Spleen (tissue), 7 donors: ENCODE measurements at regions not wholly inside any gene's neighbourhood (a gene's known extent, or its start where the extent isn't known, plus 50 kb on each side); places are given as distances from the start of the nearest gene placed in this dataset.

Source experiments
- CTCF ChIP-seq, 11 experiments: fragments of 200-600 bp in 7 of 11; fragments of 450-650 bp in 4 of 11; sonication (generic) in 4 of 11; IDR thresholded peaks in 8 of 11; conservative IDR thresholded peaks in 3 of 11; 1 replicate in 7 of 11; 2 replicates in 4 of 11; pipeline versions ENCODE4 v1.4.0 to v1.8.0; 2016 to 2021; ENCODE audit warnings: antibody characterized with exemption in 11 of 11, inconsistent platforms in 4 of 11, mild to moderate bottlenecking in 1 of 11
- POLR2AphosphoS5 ChIP-seq, 3 donors: sonication (generic); formaldehyde crosslinking; IDR thresholded peaks; one replicate each; pipeline ENCODE4 v1.5.1; 2017; ENCODE audit warnings: antibody characterized with exemption in 3 of 3
- donor health status: DM: no; HTN: no; CAD: no; lungs with moderate emphysema.
- donor health status: DM: no; HTN: no; CAD: no.
- donor health status: DM: no; HTN: no; CAD: no.

- TF ChIP-seq CTCF (IDR thresholded peaks at IDR 0.05 in 8 of 11, conservative IDR thresholded peaks at IDR 0.05 in 3 of 11) (no peak), POLR2AphosphoS5 (IDR thresholded peaks at IDR 0.05) (no peak)
Measured at GRCh38 chr17:77616254-77616731, 342.2 kb upstream of the TNRC6C start.
